NCI-H146 treated with DMSO at 0.1 percent for 48 hours (cell line): ENCODE measurements at regions not wholly inside any gene's neighbourhood (a gene's known extent, or its start where the extent isn't known, plus 50 kb on each side); places are given as distances from the start of the nearest gene placed in this dataset.
"Not testable (repeated sequence)": the region's sequence is repeated elsewhere in the genome, so short reads cannot be mapped to it uniquely, and the experiment has no call there.

ENCODE experiments used
- DNase-seq: peaks from one replicate; lab custom pipeline; 2025; ENCODE audit not compliant: unreplicated experiment; lab: John Stamatoyannopoulos, UW

DNA sequence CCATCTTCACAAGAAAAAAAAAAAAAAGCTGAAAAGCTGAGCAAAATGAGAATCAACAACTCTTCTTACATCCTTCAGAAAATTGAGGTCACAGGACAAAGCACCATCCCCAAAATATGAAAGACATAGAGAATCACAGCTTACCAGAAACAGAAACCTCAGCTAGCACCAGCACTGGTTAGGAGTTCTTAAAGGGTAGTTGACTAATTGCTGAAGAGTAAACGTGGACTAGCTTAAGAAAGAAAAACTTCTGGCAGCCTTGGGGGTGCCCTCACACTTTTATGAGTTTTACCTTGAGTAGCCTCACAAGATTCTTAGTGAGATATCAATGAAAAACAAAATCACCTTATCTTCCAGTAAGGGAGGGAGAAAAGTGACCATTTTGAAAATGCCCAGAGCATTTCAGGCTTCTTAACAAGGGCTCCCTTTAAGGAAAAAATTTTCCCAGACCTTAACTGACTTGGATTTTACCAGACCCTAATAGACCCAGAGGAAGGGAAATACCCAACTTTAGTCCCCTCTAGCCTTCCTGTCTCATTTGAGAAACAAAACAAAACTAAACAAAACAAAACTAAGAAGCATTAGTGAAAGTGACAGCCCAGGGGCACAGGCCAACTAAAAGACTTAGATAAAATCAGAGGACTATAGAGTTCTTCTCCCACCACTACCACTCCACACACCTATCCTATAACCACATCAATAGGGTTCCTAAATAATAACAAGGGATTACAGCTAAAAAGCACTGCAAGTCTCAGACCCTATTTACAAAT is 888.6 kb downstream of the DIAPH3 start:
- DNase-seq: no peak

DNA sequence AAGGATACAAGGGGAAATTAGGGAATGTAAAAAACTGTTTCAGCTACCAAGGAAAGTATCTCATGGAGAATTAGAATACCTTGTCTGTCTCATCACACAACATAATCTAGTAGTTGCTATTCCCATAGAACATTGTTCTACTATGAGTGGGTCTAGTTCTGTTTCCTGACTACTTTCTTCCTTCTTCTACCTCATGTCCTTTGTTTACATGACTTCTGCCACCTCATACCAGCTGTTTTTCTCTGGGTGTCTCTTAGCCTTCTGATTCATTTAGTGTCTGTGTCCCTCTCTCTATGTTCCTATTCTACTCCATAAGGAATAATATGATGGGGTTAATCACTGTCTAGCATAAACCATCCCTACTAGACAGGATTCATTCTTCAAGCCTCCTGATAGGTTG is 887.3 kb downstream of the DIAPH3 start:
- DNase-seq: no peak

DNA sequence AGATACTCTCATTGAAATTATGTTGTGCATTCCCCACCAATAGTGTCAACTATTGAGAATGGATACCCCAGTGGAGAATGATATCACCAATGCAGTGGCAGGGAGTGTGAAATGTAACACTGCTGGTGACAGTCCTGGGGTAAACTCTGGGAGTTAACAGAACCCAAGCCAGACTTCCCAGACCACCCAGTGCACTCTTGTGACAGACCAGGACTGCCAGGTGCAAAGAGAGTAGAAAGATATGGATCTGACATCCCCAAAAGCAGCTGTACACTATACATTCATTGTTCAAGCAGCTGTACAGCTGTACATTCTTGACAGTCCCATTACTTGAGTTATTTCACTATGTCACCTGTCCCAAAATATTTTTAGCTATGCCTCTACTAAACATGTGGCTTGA is 886.6 kb downstream of the DIAPH3 start:
- DNase-seq: no peak

DNA sequence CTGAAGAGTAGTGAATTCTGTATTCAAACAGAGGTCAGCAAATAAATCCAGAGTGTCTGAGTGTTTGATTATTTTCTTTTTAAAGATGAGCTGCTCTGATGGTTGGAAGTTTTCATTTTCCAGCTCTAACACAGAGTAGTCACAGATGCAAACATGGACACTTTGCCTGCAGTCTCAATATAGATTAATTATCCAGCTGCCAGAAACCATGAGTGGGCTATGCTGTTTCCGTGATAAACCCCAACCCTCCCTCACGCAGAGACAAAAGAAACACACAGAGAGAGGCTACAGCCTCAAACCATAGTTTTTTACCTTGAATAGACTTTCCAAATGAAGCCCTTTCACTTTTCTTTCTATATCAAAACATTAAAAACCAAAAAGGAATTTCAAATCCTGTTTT is 884.7 kb downstream of the DIAPH3 start:
- no peak for DNase-seq

DNA sequence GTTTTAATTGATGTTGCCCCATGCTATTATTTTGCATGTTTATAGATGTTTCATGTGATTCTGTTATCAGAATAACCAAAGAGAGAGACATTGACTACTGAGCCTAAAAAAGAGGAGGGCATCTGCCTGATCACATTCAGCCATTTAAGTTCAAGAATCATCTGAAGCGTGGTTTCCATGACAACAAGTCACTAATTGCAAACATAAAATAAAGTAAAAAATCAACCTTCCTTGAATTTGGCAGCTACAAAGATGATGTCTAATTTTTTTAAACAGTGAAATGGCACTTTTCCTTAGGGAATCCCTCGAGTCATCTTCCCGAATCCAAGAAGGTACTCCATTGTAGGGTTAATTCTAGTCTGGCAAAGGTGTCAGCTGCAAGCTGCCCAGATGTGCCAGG is 884.2 kb downstream of the DIAPH3 start:
- DNase-seq: no peak

DNA sequence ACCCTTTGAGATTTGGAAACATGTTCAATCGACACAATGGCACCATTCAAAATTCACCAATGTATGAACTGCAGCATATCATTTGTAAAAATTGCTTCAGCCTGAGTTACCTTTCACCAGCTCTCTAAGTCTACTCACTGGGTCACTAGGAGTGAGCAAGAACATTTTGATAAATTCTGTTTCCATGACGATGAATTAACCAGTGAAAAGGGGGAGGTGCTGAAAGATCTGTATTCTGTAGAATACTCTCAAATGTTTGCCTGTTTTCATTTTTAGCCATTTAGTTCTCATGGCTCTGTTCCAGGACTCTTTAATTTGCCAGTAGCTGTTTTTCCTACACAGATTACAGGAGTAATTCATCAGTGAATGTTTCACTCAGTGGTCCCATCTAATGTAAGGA is 883.4 kb downstream of the DIAPH3 start:
- DNase-seq: no peak

DNA sequence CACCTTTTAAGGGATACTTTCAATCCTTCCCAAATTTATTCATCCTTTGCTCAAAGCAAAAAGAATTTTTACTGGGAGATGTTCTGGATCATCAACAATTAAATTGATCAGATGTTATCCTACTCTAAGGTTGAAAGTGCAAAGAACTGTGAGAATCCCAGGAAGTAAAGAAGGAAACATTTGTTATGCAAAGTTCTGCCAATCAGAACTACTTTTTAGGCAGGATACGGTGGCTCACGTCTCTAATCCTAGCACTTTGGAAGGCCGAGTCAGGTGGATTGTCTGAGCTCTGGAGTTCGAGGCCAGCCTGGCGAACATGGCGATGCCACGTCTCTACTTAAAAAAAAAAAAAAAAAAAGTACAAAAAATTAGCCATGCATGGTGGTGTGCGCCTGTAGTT is 882.3 kb downstream of the DIAPH3 start:
- DNase-seq: no peak

DNA sequence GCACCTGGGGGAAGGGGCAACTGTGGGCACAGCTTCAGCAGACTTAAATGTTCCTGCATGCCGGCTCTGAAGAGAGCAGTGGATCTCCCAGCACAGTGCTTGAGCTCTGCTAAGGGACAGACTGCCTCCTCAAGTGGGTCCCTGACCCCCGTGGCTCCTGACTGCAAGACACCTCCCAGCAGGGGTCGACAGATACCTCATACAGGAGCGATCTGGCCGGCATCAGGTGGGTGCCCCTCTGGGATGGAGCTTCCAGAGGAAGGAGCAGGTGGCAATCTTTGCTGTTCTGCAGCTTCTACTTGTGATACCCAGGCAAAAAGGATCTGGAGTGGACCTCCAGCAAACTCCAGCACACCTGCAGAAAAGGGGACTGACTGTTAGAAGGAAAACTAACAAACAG is 871.5 kb downstream of the DIAPH3 start:
- DNase-seq: not testable (repeated sequence)

DNA sequence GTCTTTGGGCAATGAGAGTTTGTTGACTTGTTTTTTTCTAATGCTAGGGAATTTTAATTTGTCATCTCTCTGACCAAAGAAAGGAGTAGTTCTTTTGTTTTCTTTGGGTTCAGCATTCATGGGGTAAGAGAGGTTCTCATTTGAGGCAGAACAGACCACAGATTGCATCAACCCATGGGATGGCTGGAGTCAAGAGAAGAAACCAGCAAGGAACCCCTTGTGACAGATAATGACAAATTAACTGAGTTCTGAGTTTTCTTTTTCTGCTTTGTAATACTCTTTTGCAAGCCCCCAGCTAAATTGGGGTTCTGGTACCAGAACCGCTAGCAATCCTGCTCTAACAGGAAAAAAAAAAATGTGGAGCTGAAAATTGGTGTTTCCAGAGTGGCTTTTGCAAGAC is 864.1 kb downstream of the DIAPH3 start:
- DNase-seq: no peak

DNA sequence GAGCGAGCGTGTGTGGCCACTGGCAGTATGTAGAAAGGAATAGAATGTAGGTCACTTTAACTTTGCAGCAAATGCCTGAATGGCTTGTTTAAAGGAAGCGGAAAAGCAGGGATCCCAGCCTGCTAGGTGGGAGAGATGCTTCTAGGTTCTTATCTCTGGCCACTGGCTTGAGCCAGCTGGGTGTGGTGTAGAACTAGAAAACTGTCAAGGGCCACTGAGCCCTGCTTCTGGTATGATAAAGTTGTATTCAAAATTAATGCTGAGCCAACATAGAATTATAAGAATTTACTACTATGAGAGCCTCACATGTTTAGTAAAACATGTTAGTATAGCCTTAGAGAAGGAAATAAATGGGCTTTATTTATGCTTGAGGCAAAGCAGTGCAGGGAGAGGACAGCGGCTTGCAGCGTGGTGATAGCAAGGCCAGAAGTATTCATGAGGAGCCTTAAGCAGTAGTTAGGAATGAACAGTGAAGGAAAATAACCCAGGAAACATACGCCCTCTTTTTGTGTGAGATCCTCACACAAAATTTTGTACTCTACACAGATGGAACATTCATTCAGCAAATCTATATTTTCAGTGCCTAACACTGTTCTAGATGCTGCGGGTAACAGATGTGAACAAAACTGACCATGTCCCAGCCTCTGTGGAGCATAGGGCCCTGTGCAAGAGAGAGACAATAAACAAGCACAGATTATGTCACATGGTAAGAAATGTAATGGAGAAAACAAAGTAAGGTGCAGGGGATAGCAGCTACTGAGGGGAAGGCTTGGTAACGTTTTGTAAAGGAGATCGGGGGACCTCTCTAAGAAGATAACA is 863.2 kb downstream of the DIAPH3 start:
- no peak for DNase-seq

DNA sequence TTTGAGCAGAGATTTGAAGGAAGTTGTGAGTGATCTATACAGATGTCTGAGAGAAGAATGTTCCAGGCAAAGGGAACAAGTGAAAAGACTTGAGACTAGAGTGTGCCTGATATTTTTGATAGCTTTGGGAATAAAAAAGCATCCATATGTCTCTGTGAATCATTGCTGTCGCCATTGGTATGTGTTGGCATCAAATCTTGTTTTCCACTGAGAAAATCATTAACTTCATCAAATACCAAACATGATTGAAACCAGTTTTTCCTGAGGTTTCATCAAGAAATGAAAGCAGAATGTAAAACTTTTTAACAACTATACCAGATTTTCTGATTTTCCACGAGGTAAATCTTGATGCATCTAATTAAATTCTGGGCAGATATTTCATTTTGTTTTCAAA is 862.6 kb downstream of the DIAPH3 start:
- no peak for DNase-seq

DNA sequence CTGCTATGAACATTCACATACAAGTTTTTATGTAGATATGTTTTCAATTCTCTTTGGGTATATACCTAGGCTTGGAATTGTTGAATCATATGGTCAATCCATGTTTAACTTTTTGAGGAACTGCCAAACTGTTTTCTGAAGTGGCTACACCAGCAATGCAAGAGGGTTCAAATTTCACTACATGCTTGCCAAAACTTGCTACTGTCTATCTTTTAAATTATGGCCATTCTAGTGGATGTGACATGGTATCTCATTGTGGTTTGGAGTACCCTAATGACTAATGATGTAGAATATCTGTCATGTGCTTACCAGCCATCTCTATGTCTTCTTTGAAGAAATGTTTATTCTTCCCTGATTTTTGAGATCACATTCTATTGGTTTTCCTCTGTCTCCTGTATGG is 860.3 kb downstream of the DIAPH3 start:
- no peak for DNase-seq

DNA sequence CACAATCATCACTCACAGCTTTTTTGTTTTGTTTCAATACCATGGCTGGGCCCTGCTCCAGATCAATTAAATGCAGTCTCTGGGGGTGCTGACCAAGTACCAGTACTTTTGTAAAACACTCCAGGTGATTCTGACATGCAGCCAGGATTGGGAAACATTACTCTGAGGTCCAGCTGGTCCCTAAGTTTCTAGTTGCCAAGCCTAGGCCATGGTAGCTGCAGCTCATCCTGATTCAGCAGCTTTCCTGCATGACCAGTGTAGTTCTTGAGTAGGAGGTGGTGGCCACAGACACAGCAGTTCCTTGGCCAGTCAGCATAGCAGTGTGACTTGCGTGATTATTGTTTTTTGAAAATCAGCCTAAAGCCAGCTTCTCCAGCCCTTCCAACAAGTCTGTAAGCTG is 859.1 kb downstream of the DIAPH3 start:
- no peak for DNase-seq

DNA sequence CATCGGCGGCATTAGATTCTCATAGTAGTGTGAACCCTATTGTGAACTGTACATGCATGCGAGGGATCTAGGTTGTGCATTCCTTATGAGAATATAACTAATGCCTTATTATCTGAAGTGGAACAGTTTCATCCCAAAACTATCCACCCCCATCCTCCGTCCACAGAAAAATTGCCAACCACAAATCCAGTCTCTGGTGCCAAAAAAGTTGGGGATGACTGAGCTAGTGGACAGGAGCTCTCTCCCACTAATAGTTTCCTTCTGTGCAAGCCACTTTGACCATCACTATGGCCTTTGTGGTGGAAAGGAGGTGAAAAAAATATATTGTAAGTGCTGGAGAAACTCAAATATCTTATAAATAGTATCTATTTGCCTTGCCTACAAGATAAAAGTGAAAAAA is 857.8 kb downstream of the DIAPH3 start:
- no peak for DNase-seq

DNA sequence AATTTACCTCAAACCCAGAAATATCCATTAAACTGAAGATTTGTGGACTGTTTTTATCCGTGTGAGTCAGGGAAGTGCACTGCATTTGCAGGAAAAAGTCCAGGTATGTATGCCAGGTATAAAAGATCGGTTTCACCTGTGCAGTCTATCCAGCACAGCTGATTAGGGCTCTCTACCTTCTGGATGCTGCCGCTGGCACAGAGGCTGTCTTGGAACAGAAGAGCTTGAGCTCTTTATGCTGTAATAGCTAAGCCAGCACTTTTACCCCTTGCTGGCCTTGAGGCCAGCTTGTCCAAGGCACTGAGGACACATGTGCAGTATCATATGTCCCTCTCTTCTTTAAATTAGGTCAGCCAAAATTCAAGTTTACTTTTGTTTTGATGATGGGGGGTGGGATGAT is 851.0 kb downstream of the DIAPH3 start:
- no peak for DNase-seq

DNA sequence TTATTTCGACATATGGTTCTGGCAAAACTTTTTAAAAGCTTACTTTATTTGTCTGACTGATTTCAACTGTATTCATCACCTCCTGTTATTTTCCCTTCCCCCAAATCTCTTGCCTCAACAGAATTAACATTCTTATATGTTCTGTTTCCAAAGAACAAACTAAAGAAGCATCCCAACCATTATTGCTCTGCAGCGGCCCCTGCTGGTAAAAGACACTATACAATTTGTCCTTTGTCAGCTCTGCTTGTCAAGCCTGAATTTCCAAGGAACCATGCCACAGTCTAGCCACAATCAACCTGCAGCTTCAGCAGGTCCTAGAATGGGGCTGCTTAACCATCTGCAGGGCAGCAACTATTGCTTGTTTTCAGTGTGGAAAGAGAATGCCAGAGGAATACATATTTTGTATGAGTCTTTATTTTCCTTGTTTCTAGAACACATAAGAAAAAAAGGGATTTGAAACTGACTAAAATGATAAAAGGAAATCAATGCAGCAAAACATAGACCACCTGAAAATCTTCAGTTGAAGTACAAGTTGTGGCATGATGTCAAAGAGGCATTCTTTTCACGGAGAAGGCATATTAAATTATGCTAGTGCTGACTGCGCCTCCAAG is 845.3 kb downstream of the DIAPH3 start:
- peak; percentile 36 for DNase-seq

DNA sequence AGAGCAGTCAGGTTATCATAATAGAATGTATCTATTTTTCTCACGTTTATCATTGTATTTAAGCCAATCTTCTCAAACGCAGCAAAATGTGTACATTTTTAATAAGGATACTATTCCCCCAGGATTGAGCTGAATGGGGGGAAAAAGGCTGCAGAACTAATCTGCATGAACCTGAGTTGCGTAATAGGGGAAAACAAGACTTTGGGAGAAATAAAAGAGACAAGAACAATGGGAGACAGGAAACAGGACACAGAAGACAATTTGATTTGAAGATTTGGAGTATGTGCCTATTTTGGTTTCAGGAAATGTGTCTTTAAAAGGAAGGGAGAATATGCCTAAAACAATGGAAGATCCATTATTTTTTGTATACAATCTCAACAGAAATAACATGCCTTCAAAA is 844.5 kb downstream of the DIAPH3 start:
- no peak for DNase-seq

DNA sequence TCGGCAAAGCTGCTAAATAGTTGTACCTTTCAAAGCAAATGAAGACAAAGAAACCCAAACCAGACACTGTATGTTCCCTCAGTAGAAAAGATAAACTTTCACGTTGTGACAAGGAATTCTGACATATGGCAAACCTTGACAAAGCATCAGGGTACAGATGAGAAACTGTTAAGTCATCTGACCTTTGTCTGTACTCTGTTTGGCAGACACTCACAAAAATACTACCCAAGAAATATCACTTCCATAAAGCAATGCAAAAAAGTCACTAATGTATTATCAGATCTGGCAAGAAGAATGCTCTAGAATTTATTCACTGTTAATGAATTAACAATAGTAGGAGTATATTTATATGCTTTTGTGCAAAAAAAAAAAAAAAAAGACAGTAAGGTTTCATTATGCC is 843.7 kb downstream of the DIAPH3 start:
- no peak for DNase-seq

DNA sequence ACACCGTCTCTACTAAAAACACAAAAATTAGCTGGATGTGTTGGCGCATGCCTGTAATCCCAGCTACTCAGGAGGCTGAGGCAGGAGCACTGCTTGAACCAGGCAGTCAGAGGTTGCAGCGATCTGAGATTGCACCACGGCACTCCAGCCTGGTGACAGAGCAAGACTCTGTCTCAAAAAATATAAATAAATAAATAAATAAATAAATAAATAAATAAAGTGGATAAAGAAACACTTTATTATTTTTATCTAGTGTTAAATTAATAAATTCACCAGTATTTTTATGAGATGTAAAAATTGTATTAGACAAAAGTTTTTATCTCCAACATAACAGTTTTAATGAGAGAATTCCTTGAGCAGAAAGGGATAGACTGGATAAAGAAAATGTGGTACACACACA is 839.3 kb downstream of the DIAPH3 start:
- not testable (repeated sequence) for DNase-seq

DNA sequence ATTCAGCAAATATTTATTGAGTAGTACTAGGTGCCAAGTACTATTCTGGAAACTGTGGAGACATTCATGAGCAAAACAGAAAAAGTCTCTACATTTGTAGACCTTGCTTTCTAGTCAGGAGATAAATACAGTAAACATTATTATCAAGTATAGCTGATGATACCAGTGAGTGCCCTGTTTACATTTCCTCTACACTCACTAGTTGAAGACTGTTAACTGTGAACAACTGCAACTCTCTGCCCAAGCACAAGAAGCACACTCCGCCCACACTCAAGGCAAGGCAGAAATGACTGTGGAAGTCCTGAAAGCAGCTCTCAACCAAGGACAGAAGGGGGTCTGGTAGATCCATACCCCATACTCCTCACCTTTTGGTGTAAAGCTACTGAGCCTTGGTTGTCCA is 837.0 kb downstream of the DIAPH3 start:
- no peak for DNase-seq

DNA sequence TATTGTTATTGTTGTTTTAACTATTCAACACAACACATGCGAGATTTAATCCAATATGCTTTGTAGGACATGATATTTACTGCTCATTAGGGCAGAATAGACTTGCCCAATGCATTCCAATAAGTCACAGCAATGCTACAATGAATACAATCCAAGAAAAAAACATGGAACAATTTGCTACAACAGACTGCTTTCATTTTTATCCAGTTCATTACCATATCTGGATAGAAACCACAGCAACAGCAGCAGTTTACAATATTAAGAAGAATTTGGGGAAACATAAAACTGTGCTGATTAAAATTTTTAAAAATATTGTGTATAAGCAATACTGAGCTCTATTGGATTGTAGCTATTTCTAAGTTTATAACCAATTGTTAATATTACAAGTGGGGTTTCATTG is 833.0 kb downstream of the DIAPH3 start:
- DNase-seq: no peak

DNA sequence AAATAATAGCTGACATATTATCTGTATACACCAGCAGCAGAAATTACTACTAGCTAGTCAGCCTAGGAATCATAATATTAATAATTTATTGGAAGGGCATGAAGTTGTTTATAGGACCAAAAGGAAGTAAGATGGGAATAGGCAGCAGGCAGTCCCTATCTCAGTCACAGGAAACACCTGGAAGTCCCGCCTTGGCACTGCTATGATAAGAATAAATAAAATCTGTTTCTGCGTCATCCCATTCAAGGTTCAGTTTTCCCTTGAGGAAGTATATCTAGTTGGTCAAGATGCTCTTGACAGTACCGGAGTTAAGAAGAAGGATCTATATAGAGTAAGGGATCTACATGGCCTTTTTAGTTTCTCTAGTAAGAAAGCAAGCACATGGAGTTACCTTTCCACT is 830.8 kb downstream of the DIAPH3 start:
- DNase-seq: no peak
